PFSK-1 (cell line): ENCODE measurements at regions not wholly inside any gene's neighbourhood (a gene's known extent, or its start where the extent isn't known, plus 50 kb on each side); places are given as distances from the start of the nearest gene placed in this dataset.

Experiments used
- FOXP2 ChIP-seq: optimal IDR thresholded peaks from 2 replicates; pipeline ENCODE3; 2011; ENCODE audit warnings: borderline replicate concordance, control low read depth, inconsistent platforms; ENCODE audit not compliant: insufficient read depth; ENCODE audit errors: extremely low read length, extremely low read depth
- POLR2AphosphoS5 ChIP-seq: IDR thresholded peaks from 2 replicates; pipeline ENCODE4 v1.6.1; 2012; ENCODE audit warnings: low read depth, mild to moderate bottlenecking, control low read depth, low read length, moderate library complexity
- SIN3A ChIP-seq: IDR thresholded peaks from 2 replicates; pipeline ENCODE4 v1.6.1; 2012; ENCODE audit warnings: mild to moderate bottlenecking, low read length, moderate library complexity, borderline replicate concordance; ENCODE audit not compliant: insufficient read depth
- TAF1 ChIP-seq: IDR thresholded peaks from 2 replicates; pipeline ENCODE4 v1.6.1; 2012; ENCODE audit warnings: low read length, control low read depth, borderline replicate concordance; ENCODE audit not compliant: insufficient read depth
- TF ChIP-seq, protein P1 (sequence below), 2 experiments: IDR thresholded peaks; 2 replicates each; pipeline versions ENCODE4 v1.6.1 to v1.8.0; 2011 to 2012; ENCODE audit warnings: low read depth in 2 of 2, low read length in 2 of 2, control low read depth in 1 of 2, inconsistent platforms in 1 of 2, mild to moderate bottlenecking in 1 of 2, moderate library complexity in 1 of 2; ENCODE audit not compliant: insufficient read depth in 1 of 2

DNA sequence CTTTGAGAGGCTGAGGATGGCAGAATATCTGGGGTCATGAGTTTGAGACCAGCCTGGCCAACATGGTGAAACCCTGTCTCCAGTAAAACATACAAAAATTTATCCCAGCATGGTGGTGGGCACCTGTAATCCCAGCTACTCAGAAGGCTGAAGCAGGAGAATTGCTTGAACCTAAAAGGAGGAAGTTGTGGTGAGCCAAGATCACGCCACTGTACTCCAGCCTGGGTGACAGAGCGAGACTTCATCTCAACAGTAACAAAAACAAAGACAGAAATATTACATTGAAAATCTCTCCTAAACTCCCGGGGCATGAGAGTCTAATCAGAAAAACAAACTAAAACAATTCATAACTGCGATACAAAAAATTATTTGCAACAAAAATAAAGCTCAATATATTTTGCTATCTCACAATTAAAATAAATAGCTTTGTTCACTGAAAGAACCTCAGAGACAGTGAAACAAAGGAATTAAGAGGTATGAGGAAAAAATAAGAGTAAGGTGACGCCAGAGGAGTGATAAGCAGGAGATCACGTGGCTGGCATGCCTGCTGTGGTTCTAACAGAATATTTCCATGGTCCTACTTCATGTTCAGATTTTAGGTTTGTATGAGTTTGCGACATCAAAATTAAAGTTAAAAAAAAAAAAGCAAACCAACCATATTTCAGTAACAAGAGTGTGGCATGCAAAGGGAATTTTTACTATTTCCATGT lies 527.7 kb upstream of the POM121L12 start:
- TF ChIP-seq TAF1 (no peak), FOXP2 (no peak), POLR2AphosphoS5 (no peak), SIN3A (no peak)
- TF ChIP-seq, protein P1, sequence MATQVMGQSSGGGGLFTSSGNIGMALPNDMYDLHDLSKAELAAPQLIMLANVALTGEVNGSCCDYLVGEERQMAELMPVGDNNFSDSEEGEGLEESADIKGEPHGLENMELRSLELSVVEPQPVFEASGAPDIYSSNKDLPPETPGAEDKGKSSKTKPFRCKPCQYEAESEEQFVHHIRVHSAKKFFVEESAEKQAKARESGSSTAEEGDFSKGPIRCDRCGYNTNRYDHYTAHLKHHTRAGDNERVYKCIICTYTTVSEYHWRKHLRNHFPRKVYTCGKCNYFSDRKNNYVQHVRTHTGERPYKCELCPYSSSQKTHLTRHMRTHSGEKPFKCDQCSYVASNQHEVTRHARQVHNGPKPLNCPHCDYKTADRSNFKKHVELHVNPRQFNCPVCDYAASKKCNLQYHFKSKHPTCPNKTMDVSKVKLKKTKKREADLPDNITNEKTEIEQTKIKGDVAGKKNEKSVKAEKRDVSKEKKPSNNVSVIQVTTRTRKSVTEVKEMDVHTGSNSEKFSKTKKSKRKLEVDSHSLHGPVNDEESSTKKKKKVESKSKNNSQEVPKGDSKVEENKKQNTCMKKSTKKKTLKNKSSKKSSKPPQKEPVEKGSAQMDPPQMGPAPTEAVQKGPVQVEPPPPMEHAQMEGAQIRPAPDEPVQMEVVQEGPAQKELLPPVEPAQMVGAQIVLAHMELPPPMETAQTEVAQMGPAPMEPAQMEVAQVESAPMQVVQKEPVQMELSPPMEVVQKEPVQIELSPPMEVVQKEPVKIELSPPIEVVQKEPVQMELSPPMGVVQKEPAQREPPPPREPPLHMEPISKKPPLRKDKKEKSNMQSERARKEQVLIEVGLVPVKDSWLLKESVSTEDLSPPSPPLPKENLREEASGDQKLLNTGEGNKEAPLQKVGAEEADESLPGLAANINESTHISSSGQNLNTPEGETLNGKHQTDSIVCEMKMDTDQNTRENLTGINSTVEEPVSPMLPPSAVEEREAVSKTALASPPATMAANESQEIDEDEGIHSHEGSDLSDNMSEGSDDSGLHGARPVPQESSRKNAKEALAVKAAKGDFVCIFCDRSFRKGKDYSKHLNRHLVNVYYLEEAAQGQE (IDR thresholded peaks at IDR 0.05; ENCODE audit: insufficient read depth in 1 of 2, low read depth in 2 of 2, low read length in 2 of 2), result no peak

DNA sequence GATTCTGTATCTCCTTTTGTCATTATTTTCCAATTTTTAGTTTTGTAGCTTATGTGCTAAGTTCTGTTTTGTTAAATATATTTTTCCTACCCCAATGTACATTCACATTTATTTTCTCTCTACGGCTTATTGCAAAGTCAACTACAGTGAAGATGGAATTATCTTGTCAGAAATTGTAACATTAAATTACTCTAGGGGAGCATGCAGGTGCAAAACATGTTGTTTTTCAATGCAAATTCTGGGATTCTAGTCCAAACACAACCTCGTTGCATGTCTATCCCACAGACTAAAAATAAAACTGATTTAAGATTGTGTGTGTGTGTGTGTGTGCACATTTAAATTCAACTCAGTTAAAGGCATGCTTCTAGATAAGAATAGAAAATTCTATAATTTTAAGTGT lies 529.1 kb upstream of the POM121L12 start:
- TF ChIP-seq TAF1 (no peak), FOXP2 (no peak), POLR2AphosphoS5 (no peak), SIN3A (no peak)
- TF ChIP-seq, protein P1 (IDR thresholded peaks at IDR 0.05; ENCODE audit: insufficient read depth in 1 of 2, low read depth in 2 of 2, low read length in 2 of 2), result no peak

DNA sequence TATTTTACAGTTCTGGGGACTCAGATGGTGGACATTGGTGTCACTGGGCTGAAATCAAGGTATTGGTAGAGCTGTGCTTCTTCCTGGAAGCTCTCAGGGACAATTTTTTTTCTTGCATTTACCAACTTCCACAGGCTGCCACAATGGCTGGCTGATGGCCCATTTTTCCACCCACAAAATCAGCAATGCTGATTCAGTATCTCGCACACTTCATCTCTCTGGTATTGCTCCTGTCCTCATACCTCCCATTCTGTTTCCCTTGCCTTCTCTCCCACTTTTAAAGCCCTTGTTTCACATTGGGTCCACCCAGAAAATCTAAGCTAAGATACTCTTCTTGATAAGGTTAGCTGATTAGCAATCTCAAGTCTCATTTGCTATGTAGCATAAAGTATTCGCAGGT lies 530.9 kb upstream of the POM121L12 start:
- TF ChIP-seq SIN3A, result no peak
- TF ChIP-seq POLR2AphosphoS5, result no peak
- no peak for TF ChIP-seq TAF1

DNA sequence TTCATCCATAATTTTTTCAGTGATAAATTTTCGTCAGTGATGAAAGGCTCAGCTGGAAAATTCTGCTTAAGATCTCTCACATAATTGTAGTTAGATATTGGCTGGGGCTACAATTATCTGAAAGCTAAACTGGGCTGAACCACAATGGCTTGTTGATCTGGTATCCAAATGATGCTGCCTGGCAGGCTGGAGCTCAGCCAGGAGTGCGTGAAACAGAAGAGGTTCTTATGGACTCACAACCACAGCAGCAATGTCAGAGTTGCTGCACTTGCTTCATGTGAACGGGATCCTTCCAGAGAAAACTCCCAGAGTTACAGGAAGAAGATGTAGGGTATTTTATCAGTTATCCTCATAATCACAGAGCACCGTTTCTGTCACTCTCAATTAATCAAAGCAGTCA lies 533.2 kb upstream of the POM121L12 start:
- TF ChIP-seq, protein P1 (IDR thresholded peaks at IDR 0.05; ENCODE audit: insufficient read depth in 1 of 2, low read depth in 2 of 2, low read length in 2 of 2), result no peak
- TF ChIP-seq FOXP2, result no peak
- TF ChIP-seq SIN3A, result no peak
- no peak for TF ChIP-seq POLR2AphosphoS5
- TF ChIP-seq TAF1, result no peak

DNA sequence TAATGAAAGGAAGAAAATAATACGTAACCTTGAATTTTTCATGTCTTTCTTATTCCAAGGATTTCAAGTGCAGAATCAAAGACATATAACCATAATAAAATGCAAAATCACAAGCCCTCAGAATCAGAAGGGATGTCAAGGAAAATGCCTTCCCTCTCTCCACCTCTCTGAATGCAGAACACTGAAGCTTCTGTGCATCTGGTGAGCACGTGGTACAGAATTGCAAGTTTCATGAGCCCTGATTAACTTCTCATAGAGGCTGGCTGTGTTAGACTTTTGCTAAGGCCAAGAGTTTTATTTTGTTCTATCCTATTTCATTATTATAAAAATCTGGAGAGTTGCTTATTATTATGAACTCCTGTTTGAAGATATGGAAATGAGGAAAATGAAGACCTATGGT lies 533.7 kb upstream of the POM121L12 start:
- TF ChIP-seq, protein P1 (IDR thresholded peaks at IDR 0.05; ENCODE audit: insufficient read depth in 1 of 2, low read depth in 2 of 2, low read length in 2 of 2), result no peak
- TF ChIP-seq FOXP2, result no peak
- no peak for TF ChIP-seq SIN3A
- no peak for TF ChIP-seq TAF1
- no peak for TF ChIP-seq POLR2AphosphoS5
